Smooth muscle cell (in vitro differentiated cells): ENCODE measurements at regions not wholly inside any gene's neighbourhood (a gene's known extent, or its start where the extent isn't known, plus 50 kb on each side); places are given as distances from the start of the nearest gene placed in this dataset.

Experiments used
- DNase-seq: peaks from one replicate; lab custom pipeline; 2025; ENCODE audit not compliant: unreplicated experiment; lab: John Stamatoyannopoulos, UW
- H2AFZ ChIP-seq: fragments of 200-600 bp; sonication (generic); 2 replicates; pipeline ENCODE4 v1.6.0; 2016; ENCODE audit warnings: antibody characterized with exemption, low read depth, mild to moderate bottlenecking
- H3F3A ChIP-seq: fragments of 200-600 bp; sonication (generic); 2 replicates; pipeline ENCODE4 v1.6.0; 2017; ENCODE audit warnings: antibody characterized with exemption, low read depth
- H3K27ac ChIP-seq: fragments of 200-600 bp; sonication (generic); 2 replicates; pipeline ENCODE4 v1.5.1; 2016; ENCODE audit warnings: low read depth, mild to moderate bottlenecking
- H3K27me3 ChIP-seq: fragments of 200-600 bp; sonication (generic); 2 replicates; pipeline ENCODE4 v1.6.1; 2016; ENCODE audit warnings: low read depth, mild to moderate bottlenecking
- H3K36me3 ChIP-seq: fragments of 200-600 bp; sonication (generic); 2 replicates; pipeline ENCODE4 v1.5.1; 2016; ENCODE audit warnings: low read depth
- H3K4me1 ChIP-seq: fragments of 200-600 bp; sonication (generic); 2 replicates; pipeline ENCODE4 v1.5.1; 2016; ENCODE audit warnings: low read depth
- H3K4me2 ChIP-seq: fragments of 200-600 bp; sonication (generic); 2 replicates; pipeline ENCODE4 v1.6.0; 2016; ENCODE audit warnings: mild to moderate bottlenecking
- H3K4me3 ChIP-seq: fragments of 200-600 bp; sonication (generic); 2 replicates; pipeline ENCODE4 v1.5.1; 2016; ENCODE audit warnings: mild to moderate bottlenecking
- H3K79me2 ChIP-seq: fragments of 200-600 bp; sonication (generic); 2 replicates; pipeline ENCODE4 v1.6.0; 2016; ENCODE audit warnings: low read depth, mild to moderate bottlenecking
- H3K9ac ChIP-seq: fragments of 200-600 bp; sonication (generic); 2 replicates; pipeline ENCODE4 v1.6.0; 2016; ENCODE audit warnings: low read depth
- H3K9me3 ChIP-seq: fragments of 200-600 bp; sonication (generic); replicated peaks from 2 replicates; pipeline ENCODE4 v1.5.1; 2016; ENCODE audit warnings: low read depth
- H4K20me1 ChIP-seq: fragments of 200-600 bp; sonication (generic); 2 replicates; pipeline ENCODE4 v1.6.0; 2016; ENCODE audit warnings: low read depth
- WGBS: methylation state at CpG from one replicate; pipeline ENCODE4 v1.1.7; 2016; ENCODE audit warnings: low lambda C conversion rate; 5-methylcytosine and 5-hydroxymethylcytosine counted together
- TF ChIP-seq, protein P1 (sequence below): fragments of 200-600 bp; sonication (generic); IDR thresholded peaks from 2 replicates; pipeline ENCODE4 v1.5.1; 2017; ENCODE audit warnings: borderline replicate concordance, mild to moderate bottlenecking, antibody characterized with exemption; ENCODE audit not compliant: insufficient read depth, poor library complexity, severe bottlenecking

DNA sequence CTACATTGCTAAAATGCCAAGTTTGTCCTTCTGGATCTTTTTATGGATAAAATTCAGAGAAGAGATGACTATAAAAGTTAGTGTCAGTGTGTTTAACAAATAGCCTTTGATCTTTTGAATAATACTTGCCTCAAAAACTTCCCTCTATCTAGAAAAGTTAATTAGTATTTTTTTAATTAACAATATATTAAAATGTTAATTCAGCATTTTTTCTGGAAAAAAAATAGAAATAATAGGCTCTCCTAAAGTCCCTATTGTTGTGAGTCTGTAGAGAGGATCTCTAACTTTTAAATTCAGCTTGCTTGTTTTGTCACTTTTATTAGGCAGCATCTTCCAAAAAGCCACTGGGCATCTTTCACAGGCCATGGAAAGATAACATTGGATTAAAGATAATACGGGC, 435.2 kb upstream of the RASGEF1B start:
- Histone ChIP-seq H4K20me1 (no peaks in the 10 kb centered on the region), H3K9ac (no peak overlapping the region), H3K9me3 (no peaks in the 10 kb centered on the region), H3K27me3 (no peaks in the 10 kb centered on the region), H3K4me3 (no peak overlapping the region), H3K4me1 (no peaks in the 10 kb centered on the region), H3F3A (no peaks in the 10 kb centered on the region), H3K36me3 (no peaks in the 10 kb centered on the region), H2AFZ (no peak overlapping the region), H3K4me2 (no peak overlapping the region), H3K79me2 (no peaks in the 10 kb centered on the region), H3K27ac (no peak overlapping the region)
- TF ChIP-seq, protein P1, sequence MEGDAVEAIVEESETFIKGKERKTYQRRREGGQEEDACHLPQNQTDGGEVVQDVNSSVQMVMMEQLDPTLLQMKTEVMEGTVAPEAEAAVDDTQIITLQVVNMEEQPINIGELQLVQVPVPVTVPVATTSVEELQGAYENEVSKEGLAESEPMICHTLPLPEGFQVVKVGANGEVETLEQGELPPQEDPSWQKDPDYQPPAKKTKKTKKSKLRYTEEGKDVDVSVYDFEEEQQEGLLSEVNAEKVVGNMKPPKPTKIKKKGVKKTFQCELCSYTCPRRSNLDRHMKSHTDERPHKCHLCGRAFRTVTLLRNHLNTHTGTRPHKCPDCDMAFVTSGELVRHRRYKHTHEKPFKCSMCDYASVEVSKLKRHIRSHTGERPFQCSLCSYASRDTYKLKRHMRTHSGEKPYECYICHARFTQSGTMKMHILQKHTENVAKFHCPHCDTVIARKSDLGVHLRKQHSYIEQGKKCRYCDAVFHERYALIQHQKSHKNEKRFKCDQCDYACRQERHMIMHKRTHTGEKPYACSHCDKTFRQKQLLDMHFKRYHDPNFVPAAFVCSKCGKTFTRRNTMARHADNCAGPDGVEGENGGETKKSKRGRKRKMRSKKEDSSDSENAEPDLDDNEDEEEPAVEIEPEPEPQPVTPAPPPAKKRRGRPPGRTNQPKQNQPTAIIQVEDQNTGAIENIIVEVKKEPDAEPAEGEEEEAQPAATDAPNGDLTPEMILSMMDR: no peak
- WGBS: 24% methylated on average over 1 of the region's 1 CpG
- no peak for DNase-seq

GRCh38 chr4:81905971-81906370, 434.3 kb upstream of the RASGEF1B start:
- TF ChIP-seq, protein P1: no peak
- H2AFZ ChIP-seq: peak overlapping the region; percentile 23
- DNase-seq: no peak
- no peaks in the 10 kb centered on the region for H3F3A ChIP-seq
- H3K79me2 ChIP-seq: no peaks in the 10 kb centered on the region
- H3K27me3 ChIP-seq: no peaks in the 10 kb centered on the region
- no peaks in the 10 kb centered on the region for H4K20me1 ChIP-seq
- H3K9me3 ChIP-seq: no peaks in the 10 kb centered on the region
- no peak overlapping the region for H3K9ac ChIP-seq
- WGBS: 11% methylated on average over 2 of the region's 2 CpGs
- no peaks in the 10 kb centered on the region for H3K4me1 ChIP-seq
- H3K4me3 ChIP-seq: no peak overlapping the region
- no peak overlapping the region for H3K4me2 ChIP-seq
- no peaks in the 10 kb centered on the region for H3K36me3 ChIP-seq
- H3K27ac ChIP-seq: peak overlapping the region; percentile 13

GRCh38 chr4:81904121-81904520, 432.4 kb upstream of the RASGEF1B start:
- H3K4me1 ChIP-seq: peaks cover 1% of the 10 kb centered on the region
- no peak overlapping the region for H3K4me3 ChIP-seq
- no peaks in the 10 kb centered on the region for H4K20me1 ChIP-seq
- no peaks in the 10 kb centered on the region for H3F3A ChIP-seq
- no peak overlapping the region for H2AFZ ChIP-seq
- DNase-seq: no peak
- WGBS: over 99% methylated on average over 4 of the region's 4 CpGs
- H3K79me2 ChIP-seq: no peaks in the 10 kb centered on the region
- no peak overlapping the region for H3K9ac ChIP-seq
- H3K4me2 ChIP-seq: no peak overlapping the region
- H3K9me3 ChIP-seq: no peaks in the 10 kb centered on the region
- no peaks in the 10 kb centered on the region for H3K27me3 ChIP-seq
- H3K27ac ChIP-seq: no peak overlapping the region
- H3K36me3 ChIP-seq: no peaks in the 10 kb centered on the region
- TF ChIP-seq, protein P1: no peak

- DNase-seq: no peak
- Histone ChIP-seq H3K27ac (no peak overlapping the region), H3K9ac (no peak overlapping the region), H3K9me3 (no peaks in the 10 kb centered on the region), H3K4me3 (no peak overlapping the region), H4K20me1 (no peaks in the 10 kb centered on the region), H3K79me2 (no peaks in the 10 kb centered on the region), H3K27me3 (no peaks in the 10 kb centered on the region), H3K36me3 (no peaks in the 10 kb centered on the region), H3K4me1 (peaks cover 7% of the 10 kb centered on the region), H3K4me2 (no peak overlapping the region), H2AFZ (no peak overlapping the region), H3F3A (no peaks in the 10 kb centered on the region)
- WGBS: 56% methylated on average over 2 of the region's 2 CpGs
- TF ChIP-seq, protein P1: no peak
These were observed 431.5 kb upstream of the RASGEF1B start for GRCh38 chr4:81903212-81903611.
